ENCODE measurements at regions not wholly inside any gene's neighbourhood (a gene's known extent, or its start where the extent isn't known, plus 50 kb on each side); places are given as distances from the start of the nearest gene placed in this dataset.

- 64% methylated on average over 1 of the region's 1 CpG for WGBS
- DNase-seq (ENCODE audit: low spot score in 2 of 2) = no peak
- Histone ChIP-seq H3K27me3 (no peaks in the 10 kb centered on the region), H3K4me1 (no peaks in the 10 kb centered on the region), H3K9me3 (no peaks in the 10 kb centered on the region), H3K36me3 (no peaks in the 10 kb centered on the region), H3K27ac (no peak overlapping the region), H3K4me3 (no peak overlapping the region)
- TF ChIP-seq POLR2AphosphoS5 (IDR thresholded peaks at IDR 0.05) (no peak), CTCF (IDR thresholded peaks at IDR 0.05) (no peak), POLR2A (IDR thresholded peaks at IDR 0.05) (no peak), EP300 (IDR thresholded peaks at IDR 0.05) (no peak)
Measured at GRCh38 chr11:129260750-129261149, 68.6 kb upstream of the ARHGAP32 start.

- Histone ChIP-seq H3K9me3 (no peaks in the 10 kb centered on the region), H3K27ac (no peak overlapping the region), H3K4me3 (no peak overlapping the region), H3K27me3 (no peaks in the 10 kb centered on the region), H3K4me1 (no peaks in the 10 kb centered on the region), H3K36me3 (no peaks in the 10 kb centered on the region)
- 84% methylated on average over 3 of the region's 3 CpGs for WGBS
- DNase-seq (ENCODE audit: low spot score in 2 of 2) = no peak
- TF ChIP-seq POLR2A (IDR thresholded peaks at IDR 0.05) (no peak), CTCF (IDR thresholded peaks at IDR 0.05) (no peak), EP300 (IDR thresholded peaks at IDR 0.05) (no peak), POLR2AphosphoS5 (IDR thresholded peaks at IDR 0.05) (no peak)
Measured at GRCh38 chr11:129259931-129260348, 67.8 kb upstream of the ARHGAP32 start.

- TF ChIP-seq CTCF (IDR thresholded peaks at IDR 0.05) (no peak), POLR2AphosphoS5 (IDR thresholded peaks at IDR 0.05) (no peak), POLR2A (IDR thresholded peaks at IDR 0.05) (no peak), EP300 (IDR thresholded peaks at IDR 0.05) (no peak)
- no peaks in the 10 kb centered on the region for H3K4me1 ChIP-seq
- H3K36me3 ChIP-seq = no peaks in the 10 kb centered on the region
- DNase-seq (ENCODE audit: low spot score in 2 of 2) = no peak
- no peaks in the 10 kb centered on the region for H3K9me3 ChIP-seq
- H3K27ac ChIP-seq = no peak overlapping the region
- no peak overlapping the region for H3K4me3 ChIP-seq
- H3K27me3 ChIP-seq = no peaks in the 10 kb centered on the region
- 72% methylated on average over 5 of the region's 5 CpGs for WGBS
Measured at GRCh38 chr11:129258205-129258604, 66.1 kb upstream of the ARHGAP32 start.

DNA sequence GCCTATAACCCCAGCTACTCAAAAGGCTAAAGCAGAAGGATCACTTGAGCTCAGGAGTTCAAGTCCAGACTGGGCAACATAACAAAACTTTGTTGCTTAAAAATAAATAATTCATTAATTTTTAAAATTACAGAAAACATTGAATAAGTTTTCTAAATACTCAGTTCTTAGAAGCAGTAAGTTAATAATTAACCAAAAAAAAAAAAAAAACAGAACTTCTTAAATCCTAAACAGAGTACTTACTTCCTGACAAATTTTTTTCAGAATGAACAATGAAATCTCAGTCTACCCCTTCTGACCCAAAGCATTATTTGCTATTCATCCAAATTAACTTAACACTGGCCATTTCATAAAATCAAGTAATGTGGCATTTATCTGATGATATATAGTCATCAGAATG is 65.4 kb upstream of the ARHGAP32 start:
- Histone ChIP-seq H3K36me3 (no peaks in the 10 kb centered on the region), H3K27ac (no peak overlapping the region), H3K27me3 (no peaks in the 10 kb centered on the region), H3K9me3 (no peaks in the 10 kb centered on the region), H3K4me1 (no peaks in the 10 kb centered on the region), H3K4me3 (no peak overlapping the region)
- DNase-seq (ENCODE audit: low spot score in 2 of 2) = no peak
- TF ChIP-seq CTCF (IDR thresholded peaks at IDR 0.05) = no peak
- TF ChIP-seq POLR2A (IDR thresholded peaks at IDR 0.05) = no peak
- TF ChIP-seq EP300 (IDR thresholded peaks at IDR 0.05) = no peak
- TF ChIP-seq POLR2AphosphoS5 (IDR thresholded peaks at IDR 0.05) = no peak

DNA sequence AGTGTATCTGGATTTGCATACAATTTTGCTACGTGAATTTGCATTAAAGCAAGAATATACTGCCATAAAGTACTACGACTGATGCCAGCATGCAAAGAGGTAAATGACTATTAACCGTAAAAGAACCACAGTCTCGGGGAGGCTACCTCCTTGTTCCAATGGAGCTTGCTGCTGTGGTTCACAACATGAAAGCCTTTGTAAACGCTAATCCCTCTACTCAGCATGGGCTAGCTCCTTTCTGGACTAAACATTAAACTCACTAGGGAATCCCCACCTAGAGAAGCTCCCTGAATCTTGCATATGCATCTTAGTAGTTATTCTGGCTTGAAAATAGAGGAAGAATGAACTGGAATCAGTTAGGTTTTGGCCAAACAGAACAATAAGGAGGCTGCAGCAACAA is 60.5 kb upstream of the ARHGAP32 start:
- peaks cover 16% of the 10 kb centered on the region for H3K4me1 ChIP-seq
- DNase-seq (ENCODE audit: low spot score in 2 of 2) = no peak
- no peak overlapping the region for H3K27ac ChIP-seq
- no peaks in the 10 kb centered on the region for H3K36me3 ChIP-seq
- no peak overlapping the region for H3K4me3 ChIP-seq
- H3K27me3 ChIP-seq = no peaks in the 10 kb centered on the region
- H3K9me3 ChIP-seq = no peaks in the 10 kb centered on the region
- 90% methylated on average over 5 of the region's 5 CpGs for WGBS
- no peak for TF ChIP-seq CTCF (IDR thresholded peaks at IDR 0.05)
- no peak for TF ChIP-seq EP300 (IDR thresholded peaks at IDR 0.05)
